DND-41 (cell line): ENCODE measurements at regions not wholly inside any gene's neighbourhood (a gene's known extent, or its start where the extent isn't known, plus 50 kb on each side); places are given as distances from the start of the nearest gene placed in this dataset.

Experiments
- EZH2 ChIP-seq: IDR thresholded peaks from 3 replicates; pipeline ENCODE4 v1.6.1; 2012; ENCODE audit warnings: borderline replicate concordance, low read depth, mild to moderate bottlenecking, moderate library complexity, low read length, inconsistent platforms; ENCODE audit not compliant: severe bottlenecking
- TF ChIP-seq, protein P1 (sequence below): IDR thresholded peaks from 2 replicates; pipeline ENCODE4 v1.5.1; 2012; ENCODE audit warnings: borderline replicate concordance, low read length, moderate library complexity, mild to moderate bottlenecking; ENCODE audit not compliant: poor library complexity, severe bottlenecking; ENCODE audit errors: extremely low read depth

GRCh38 chr2:155021618-155022017, 323.1 kb downstream of the KCNJ3 start:
- TF ChIP-seq, protein P1, sequence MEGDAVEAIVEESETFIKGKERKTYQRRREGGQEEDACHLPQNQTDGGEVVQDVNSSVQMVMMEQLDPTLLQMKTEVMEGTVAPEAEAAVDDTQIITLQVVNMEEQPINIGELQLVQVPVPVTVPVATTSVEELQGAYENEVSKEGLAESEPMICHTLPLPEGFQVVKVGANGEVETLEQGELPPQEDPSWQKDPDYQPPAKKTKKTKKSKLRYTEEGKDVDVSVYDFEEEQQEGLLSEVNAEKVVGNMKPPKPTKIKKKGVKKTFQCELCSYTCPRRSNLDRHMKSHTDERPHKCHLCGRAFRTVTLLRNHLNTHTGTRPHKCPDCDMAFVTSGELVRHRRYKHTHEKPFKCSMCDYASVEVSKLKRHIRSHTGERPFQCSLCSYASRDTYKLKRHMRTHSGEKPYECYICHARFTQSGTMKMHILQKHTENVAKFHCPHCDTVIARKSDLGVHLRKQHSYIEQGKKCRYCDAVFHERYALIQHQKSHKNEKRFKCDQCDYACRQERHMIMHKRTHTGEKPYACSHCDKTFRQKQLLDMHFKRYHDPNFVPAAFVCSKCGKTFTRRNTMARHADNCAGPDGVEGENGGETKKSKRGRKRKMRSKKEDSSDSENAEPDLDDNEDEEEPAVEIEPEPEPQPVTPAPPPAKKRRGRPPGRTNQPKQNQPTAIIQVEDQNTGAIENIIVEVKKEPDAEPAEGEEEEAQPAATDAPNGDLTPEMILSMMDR: no peak
- TF ChIP-seq EZH2: no peak
